Dermis blood vessel endothelial cell (primary cell): ENCODE measurements at regions not wholly inside any gene's neighbourhood (a gene's known extent, or its start where the extent isn't known, plus 50 kb on each side); places are given as distances from the start of the nearest gene placed in this dataset.
A peak's percentile ranks its signal among the peaks of the same experiment; 100 is the strongest.
"Not testable (repeated sequence)": the region's sequence is repeated elsewhere in the genome, so short reads cannot be mapped to it uniquely, and the experiment has no call there.

Experiments
- DNase-seq: peaks from one replicate; pipeline ENCODE4 v3.0.0; 2010

DNA sequence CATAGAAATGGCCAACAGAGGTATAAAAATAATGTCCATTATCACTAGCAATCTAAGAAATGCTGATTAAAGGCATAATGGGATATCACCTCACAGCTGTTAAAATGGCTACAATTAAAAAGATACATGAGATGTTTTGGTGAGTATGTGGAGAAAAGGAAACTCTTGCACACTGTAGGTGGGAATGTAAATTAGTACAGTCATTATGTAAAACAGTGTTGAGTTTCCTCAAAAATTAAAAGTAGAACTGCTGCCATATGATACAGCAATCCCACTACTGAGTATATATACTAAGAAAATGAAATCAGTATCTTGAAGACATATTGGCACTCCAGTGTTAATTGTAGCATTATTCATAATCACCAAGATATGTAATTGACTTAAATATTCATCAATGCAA is 982.2 kb upstream of the EPHA6 start:
- DNase-seq = no peak

DNA sequence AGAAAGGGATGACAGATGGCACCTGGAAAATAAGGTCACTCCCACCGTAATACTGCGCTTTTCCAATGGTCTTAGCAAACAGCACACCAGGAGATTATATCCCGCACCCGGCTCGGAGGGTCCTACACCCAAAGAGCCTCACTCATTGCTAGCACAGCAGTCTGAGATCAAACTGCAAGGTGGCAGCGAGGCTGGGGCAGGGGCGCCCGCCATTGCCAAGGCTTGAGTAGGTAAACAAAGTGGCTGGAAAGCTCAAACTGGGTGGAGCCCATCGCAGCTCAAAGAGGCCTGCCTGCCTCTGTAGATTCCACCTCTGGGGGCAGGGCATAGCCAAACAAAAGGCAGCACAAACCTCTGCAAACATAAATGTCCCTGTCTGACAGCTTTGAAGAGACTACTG is 953.8 kb upstream of the EPHA6 start:
- DNase-seq = not testable (repeated sequence)

DNA sequence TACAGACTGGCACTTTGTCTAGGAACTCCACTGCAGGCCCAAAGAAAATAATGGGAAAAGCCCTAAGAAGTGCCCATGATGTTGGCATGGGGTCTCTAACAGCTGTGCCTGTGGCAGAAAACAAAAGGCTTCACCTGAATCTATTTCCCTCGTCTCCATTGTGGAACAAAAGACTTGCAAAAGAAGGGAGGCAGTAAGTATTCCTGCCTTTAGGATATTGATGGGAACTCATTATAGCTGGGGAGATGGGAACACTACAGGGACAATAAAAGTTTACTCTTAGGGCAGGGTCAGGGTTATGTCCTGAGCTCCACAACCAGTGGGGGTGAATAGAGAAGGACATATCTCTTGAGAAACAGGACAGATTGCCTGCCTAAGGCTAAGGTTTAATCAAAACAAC is 930.6 kb upstream of the EPHA6 start:
- DNase-seq = no peak

DNA sequence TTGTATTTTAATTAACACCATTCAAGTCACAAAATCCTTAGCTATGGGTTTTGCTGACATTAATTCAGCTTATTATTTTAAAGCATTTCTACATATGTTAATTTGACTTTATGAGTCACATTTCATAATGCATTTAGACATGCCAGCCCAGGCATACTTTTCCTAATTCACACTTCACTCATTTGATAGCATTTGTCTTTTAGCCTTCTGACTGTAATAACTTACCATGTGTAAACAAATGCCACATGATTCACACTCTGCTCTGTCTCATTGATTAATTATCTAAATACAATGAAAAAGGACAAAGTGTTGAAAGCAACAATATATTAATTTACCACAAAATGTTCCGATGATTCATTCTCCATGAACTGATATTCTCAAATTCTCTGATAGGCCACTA is 927.8 kb upstream of the EPHA6 start:
- no peak for DNase-seq

DNA sequence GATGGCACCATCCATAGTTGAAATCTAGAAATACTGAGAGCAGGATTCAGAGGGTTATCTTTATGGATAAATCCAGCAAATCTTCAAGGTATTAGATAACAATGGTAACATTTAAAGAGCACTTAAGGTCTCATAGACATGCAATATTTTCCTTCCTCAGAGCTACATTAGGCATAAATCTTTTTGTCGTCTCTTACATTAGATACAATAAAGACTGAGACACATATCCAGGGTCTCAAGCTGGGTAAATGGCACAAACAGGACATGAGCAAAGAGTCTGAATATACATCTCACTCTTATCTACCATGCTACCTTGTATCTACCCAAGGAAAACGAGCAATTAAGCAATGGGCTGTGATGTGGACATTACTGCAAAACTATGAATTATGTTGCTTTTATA is 927.3 kb upstream of the EPHA6 start:
- DNase-seq = no peak

DNA sequence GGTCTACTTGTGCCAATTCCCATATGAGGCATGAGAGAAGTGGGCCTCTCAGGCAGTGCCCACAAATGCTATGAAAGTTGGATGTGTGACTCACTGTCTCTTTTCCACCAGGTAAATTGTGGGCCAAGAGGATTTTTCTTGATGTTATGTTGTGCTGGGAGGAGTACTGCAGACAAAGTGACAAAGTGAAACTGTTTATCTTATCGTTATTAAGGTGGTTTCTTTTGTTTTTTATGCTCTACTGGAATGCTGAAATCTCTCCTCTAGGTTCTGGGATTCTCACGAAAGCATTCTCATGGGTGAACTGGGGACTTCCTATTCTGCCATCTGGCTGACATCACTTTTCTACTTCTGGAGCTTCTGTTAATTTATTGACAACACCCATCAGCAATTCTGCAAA is 919.6 kb upstream of the EPHA6 start:
- DNase-seq = no peak

DNA sequence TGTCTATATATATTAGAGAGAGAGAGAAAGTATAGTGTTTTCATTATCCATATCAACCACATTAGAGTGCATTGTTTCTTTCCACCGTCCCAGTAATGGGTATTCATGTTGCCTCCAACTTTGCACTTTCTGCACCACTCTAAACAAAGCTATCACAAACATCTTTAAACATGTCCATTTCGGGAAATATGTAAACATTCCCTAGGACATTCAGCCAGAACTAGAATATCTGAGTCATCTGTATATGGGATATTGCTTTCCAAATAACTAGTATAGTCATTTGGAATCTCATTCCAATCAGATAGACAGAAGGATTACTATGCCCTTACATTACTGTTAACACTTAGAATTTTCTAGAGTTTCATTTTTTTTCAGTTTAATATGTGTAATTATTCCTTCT is 914.9 kb upstream of the EPHA6 start:
- DNase-seq = no peak

DNA sequence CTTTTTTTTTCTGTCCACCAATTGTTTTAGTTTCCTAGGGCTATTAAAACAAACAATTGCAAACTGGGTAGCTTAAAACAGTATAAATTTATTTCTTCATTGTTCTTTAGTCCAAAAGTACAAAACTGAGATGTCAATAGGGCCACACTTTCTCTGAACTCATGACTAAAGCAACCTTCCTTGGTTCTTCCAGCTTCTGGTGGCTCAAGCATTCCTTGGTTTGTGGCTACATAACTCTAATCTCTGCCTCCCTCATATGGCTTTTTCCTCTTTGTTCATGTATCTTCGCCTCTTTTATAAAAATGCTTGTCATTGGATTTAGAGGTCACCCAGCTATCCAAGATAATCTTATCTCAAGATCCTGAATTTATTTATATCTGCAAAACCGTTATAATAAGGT is 914.5 kb upstream of the EPHA6 start:
- DNase-seq = no peak

DNA sequence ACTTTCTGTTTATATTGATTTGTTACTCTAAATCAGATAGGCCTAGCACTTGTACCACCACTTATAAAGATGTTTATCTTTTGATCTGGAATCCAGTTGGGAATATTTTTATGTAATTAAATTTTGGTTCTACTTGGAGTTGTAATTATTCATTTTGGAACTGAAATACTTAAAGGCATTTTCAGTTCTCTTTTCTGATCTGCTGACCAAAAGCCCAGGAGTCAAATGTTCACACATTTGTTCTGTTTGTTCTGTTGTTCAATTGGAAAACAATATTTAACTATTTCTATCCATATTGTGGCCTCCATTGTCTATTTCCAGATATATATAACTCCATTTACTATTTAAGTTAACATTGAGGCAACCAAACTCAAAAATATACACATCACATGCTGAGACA is 912.4 kb upstream of the EPHA6 start:
- no peak for DNase-seq

DNA sequence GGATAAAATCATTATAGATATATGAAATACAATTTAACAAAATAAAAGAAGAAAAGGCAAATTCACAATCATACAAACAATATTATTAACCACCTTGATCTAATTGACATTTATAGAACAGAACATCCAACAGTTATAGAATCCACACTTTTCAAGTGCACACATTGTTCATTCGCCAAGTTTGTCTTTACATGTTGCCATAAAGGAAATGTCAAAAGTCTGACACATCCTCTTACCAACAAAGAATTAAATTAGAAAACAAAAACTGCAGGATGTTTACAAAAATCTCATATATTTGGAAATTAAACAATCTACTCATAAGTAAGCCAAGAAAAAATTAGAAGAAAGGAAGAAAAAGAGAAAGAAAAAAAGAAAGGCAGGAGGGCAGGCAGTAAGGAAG is 909.2 kb upstream of the EPHA6 start:
- no peak for DNase-seq

DNA sequence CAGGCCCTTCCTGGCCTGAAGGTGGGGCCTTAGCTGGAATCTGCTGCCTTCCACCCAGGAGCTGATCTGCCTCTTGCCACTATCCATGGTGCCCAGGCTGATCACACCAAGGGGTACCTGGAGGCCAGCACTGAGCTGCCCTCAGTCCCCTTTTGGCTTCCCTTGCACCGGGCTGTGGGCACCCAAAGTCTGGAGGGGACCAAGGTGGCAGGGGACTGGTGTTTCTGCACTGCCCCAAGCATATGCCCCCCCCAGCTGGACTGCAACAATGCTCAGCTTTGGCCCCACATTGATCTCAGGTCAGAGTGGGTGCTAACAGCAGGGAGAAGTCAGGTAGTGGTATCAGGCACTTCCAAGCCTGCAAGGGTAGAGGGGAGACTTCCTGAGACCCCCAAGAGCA is 902.6 kb upstream of the EPHA6 start:
- DNase-seq = no peak

DNA sequence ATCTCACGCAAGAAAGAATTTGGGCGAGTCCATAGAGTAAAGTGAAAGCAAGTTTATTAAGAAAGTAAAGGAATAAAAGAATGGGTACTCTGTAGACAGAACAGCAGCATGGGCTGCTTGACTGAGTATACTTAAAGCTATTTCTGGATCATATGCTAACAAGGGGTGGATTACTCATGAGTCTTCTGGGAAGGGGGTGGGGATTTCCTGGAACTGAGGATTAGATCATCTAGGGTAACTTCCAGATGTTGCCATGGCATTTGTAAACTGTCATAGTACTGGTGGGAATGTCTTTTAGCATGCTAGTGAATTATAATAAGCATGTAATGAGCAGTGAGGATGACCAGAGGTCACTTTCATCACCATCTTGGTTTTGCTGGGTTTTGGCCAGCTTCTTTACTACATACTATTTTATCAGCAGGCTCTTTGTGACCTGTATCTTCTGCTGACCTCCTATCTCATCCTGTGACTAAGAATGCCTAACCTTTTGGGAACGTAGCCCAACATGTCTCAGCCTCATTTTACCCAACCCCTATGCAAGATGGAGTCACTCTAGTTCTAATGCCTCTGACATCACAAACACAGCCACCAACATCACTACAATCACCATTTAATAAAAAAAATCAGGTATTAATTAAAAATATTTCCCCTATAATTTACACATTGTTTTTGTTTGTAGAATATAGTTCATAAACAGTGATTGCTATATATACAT is 890.7 kb upstream of the EPHA6 start:
- peak; percentile 18 for DNase-seq

DNA sequence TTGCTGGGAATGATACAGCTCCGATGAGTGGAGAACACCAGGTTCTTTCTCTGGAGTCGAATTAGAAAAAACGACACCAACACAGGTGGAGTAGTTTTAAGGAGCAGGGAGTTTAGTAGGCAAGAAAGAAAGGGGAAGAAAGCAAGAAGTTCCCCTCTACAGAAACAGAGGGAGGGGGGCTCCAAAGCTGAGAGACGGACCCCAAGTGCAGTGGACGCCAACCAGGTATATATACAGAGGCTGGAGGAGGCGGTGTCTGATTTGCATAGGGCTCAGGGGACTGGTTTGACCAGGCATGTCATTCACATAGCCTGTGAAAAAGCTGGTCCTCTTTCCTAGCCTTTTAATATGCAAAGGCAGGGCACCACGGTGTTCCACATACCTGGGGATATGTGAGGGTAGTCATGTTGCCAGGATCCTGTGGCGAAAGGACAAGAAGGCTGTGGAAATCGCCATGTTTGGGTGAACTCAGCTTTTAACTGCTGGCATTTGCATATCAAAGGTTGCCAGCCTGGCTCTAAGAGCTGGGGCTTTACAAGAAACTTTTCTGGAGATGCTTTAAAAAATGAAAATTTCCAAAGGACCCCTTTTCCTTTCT is 887.4 kb upstream of the EPHA6 start:
- no peak for DNase-seq

DNA sequence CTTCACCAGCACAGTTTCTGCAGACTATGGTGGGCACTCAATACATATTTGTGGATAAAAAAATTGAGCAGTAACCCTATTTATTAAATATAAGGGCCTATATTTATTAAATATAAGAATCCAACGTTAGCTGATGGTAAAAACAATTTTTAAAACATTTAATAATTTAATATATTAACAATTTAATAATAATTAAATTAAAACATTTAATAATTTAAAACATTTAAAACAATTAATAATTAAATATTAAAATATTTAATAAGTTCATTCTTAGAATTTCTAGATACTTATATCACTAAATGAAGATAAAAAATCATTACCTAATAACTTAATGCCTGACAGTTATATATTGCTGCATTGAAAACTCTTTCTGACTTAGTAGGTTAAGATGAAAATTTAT is 880.2 kb upstream of the EPHA6 start:
- DNase-seq = no peak

DNA sequence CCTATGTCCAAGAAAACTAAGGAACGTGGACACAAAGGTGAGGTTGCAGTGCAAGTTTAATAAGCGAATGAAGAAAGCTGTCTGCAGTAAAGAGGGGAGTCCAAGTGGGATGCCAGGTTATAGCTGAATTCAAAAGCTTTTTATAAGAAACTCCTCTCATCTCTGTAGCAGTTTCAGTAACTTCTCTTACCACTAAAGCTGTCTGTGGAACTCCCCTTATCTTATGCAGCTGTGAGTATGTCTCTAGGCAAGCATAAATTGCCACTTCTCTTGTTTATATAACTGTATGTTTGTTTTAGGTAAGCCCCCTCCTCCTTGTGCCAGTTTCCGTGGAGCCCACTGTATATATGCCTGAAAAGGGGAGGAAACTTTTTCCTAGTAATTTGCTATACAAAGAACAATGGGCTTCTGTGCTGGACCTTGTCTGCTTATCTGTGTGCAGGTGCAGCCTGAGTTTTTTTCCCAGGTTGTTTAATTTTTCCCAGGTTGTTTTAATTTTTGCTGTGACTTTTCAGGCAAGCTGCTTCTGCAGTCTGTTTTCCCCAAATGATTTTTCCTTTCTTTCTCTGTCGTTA is 875.1 kb upstream of the EPHA6 start:
- no peak for DNase-seq

DNA sequence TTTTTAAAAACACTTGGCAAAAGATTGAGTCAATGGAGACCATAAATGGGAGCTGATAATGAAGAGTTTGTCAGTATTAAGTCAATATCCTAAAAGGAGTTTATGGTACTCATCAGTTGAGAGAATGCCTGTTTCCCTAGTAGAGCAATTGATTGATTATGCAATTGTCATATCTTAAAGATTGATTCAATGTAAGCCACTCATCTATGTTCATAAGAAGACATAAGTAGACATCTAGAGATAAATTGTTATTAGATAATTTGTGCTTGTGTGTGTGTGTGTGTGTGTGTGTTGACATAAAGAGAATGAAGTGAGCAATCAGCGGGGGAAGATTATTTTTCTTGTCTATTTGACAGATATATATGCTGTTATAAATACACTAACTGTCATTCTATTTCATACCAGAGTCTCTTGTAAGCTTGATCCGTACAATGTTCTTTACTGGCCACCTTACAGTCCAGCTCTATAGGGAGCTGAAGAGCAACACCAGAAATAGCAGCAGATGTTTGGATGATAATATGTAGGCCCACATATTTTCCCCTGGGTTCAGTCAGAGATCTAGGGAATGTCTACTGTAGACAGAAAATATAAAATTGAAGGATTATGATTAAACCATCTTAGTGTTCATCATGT is 848.6 kb upstream of the EPHA6 start:
- DNase-seq = no peak

DNA sequence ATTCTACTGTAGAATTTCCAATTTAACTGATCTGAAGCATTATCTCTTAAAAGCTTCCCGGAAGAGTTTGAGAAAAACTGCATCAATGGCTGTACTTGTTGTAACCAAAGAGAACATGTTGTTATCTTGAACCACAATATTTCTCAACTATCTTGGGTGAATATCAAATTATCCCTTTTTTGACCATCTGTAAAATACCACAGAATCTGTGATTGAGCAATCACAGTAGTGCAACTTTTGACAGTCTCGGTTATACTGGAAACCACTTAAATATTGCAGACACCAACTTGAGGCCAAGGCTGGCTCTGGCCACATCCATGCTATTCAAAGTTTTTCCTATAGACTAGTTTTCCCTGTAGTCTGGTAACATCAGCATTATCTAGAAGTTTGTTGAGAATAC is 842.8 kb upstream of the EPHA6 start:
- no peak for DNase-seq

DNA sequence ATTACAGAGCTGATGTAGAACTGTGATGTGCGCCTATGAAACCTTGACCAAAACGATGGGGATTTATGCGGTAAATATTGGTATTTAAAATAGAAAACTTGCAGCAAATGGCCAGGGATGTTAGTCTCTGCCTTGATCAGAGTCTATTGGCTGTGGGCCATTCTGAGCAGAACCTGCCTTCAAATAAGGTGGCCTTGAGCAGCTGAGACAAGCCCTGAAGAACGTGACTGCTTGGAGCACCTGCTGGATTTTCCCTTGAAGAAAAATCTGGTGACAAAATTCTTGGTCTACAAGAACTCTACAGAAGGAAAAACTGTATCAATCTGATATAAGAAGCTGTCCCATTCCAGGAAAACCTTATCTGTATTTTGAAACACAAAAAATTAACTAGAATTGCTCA is 820.1 kb upstream of the EPHA6 start:
- DNase-seq = no peak

DNA sequence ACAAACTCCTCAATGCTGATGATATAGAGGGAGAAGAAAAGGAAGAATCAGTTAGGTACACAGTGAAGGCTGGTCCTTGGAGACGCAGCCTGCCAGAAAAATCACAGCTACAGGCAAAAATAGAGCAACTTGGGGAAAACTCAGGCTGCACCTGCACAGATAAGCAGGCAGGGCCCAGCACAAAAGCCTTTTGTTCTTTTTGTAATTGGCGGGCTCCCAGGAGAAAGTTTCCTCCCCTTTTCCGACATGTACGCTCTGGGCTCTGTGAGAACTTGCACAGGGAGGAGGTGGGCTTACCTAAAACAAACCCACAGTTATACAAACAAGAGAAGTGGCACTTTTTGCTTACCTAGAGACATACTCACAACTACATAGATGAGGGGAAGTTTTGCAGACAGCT is 813.4 kb upstream of the EPHA6 start:
- no peak for DNase-seq

DNA sequence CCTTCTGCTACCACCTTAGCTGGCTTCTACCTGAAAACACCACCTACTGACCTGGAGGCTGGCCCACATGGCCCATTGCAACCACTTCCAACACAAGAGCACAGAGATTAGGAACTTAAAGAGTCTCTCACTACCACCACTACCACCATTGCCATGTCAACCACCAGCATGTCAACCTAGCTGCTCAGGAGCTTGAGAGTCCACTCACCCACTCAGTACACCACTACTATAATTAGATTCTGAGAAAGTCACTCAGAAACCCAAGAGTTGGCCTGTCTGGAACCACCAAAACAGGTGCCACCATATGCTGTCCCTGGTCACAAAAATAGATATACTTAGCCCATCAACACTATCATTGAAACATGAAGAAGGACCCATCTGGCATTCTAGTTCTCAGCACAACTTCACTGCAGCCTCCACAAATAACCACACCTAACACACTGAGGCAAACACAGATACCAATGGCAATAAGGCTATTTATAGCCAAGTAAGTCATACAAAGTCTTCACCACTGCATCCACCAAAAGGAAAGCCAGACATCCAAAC is 806.7 kb upstream of the EPHA6 start:
- DNase-seq = no peak

DNA sequence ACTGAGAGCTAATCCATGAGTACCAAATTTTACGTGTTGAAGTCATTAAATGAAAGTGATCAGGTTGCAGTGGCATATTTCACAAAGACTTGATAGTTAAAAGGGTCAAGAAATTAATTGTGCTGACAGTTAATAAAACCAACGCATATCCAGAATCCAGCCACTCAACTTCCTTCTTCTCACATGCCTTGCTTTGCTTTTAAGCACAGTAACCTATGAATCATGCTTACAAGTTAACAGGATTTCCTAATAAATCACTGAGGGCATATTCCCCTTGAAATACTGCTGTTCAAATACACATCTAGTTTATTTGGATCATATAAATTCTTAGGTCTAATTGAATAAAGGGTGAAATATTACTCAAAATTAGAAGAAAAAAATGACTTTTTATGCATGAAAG is 801.5 kb upstream of the EPHA6 start:
- DNase-seq = no peak

DNA sequence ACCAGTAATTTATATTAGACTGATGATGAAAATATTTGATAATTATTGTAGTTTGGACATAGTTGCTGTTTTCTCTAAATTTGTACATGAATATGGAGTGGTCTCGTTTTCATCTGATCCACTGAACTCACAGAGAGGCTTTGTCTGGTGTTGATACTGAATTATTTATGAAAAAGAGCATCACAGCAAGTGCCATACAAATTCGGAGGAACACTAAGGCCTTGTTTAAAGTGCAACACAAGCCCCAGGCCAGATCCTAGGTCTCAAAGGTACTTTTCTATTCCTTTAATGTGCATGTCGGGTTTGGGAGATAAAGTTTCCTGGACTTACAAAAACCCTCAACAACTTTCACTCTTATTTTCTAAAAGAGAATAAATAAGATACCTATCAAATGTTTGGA is 796.8 kb upstream of the EPHA6 start:
- no peak for DNase-seq

DNA sequence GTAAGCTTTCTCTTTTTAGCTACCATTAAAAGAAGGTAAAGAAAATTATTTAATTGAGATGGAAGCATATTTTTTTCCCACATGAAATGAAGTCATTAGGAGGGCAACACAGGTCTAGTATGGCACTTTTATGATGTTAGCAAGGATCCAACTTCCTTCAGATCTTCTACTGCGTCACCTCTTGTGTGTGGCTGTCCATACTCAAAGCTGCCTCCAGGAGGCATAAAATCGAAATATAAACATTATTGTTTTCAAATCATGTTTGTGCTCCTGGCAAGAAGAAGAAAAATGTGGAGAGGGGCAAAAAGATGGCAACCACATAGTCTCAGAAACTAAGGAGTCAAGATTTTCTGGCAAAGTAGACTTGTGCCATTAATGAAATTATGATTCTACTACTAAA is 791.7 kb upstream of the EPHA6 start:
- DNase-seq = no peak

DNA sequence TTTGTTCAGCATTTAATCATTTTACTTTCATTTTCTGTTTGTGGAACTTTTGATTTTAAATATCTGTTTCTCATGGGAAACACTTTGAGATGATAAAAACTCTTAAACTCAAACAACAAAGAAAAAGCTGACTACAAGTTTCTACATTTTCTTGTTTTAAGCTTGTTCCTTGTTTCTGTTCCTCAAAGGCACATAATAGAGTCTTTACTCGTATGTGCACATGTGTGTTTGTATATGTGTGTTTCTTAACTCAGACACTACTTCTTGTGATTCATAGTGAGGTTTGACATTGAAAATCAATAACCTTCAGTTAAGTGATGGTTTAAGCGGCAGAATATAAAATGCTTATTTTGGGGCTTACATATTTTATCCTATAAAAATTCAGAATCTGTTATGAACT is 786.7 kb upstream of the EPHA6 start:
- DNase-seq = no peak
